Spleen (tissue), 11 donors: ENCODE measurements at regions not wholly inside any gene's neighbourhood (a gene's known extent, or its start where the extent isn't known, plus 50 kb on each side); places are given as distances from the start of the nearest gene placed in this dataset.

ENCODE experiments used
- DNase-seq: peaks from one replicate; pipeline ENCODE4 v3.0.0-alpha.2; 2020
- H3K27ac ChIP-seq, 8 donors: fragments of 200-600 bp; sonication (generic) in 7 of 8; 1 replicate in 4 of 8; 2 replicates in 4 of 8; pipeline versions ENCODE4 v1.5.0 to v1.8.0; 2016 to 2021; ENCODE audit warnings: inconsistent platforms in 4 of 8, mild to moderate bottlenecking in 4 of 8, moderate library complexity in 1 of 8
- H3K27me3 ChIP-seq, 7 donors: fragments of 200-600 bp; sonication (generic) in 6 of 7; replicated peaks in 1 of 7; 1 replicate in 4 of 7; 2 replicates in 3 of 7; pipeline versions ENCODE4 v1.5.0 to v1.8.0; 2016 to 2021; ENCODE audit warnings: inconsistent platforms in 3 of 7, mild to moderate bottlenecking in 1 of 7
- H3K36me3 ChIP-seq, 6 donors: fragments of 200-600 bp; sonication (generic) in 5 of 6; 1 replicate in 4 of 6; 2 replicates in 2 of 6; pipeline versions ENCODE4 v1.5.0 to v1.8.0; 2016 to 2021; ENCODE audit warnings: inconsistent platforms in 2 of 6
- H3K4me1 ChIP-seq, 6 donors: fragments of 200-600 bp; sonication (generic) in 5 of 6; 1 replicate in 3 of 6; 2 replicates in 3 of 6; pipeline versions ENCODE4 v1.5.0 to v1.8.0; 2016 to 2021; ENCODE audit warnings: inconsistent platforms in 3 of 6
- H3K4me3 ChIP-seq, 8 donors: fragments of 200-600 bp; sonication (generic) in 7 of 8; 1 replicate in 4 of 8; 2 replicates in 4 of 8; pipeline versions ENCODE4 v1.5.0 to v1.8.0; 2016 to 2021; ENCODE audit warnings: inconsistent platforms in 4 of 8, mild to moderate bottlenecking in 4 of 8, moderate library complexity in 2 of 8
- H3K9me3 ChIP-seq, 8 donors: fragments of 200-600 bp; sonication (generic) in 7 of 8; 1 replicate in 4 of 8; 2 replicates in 4 of 8; pipeline versions ENCODE4 v1.5.0 to v1.8.0; 2016 to 2021; ENCODE audit warnings: inconsistent platforms in 4 of 8
- POLR2A ChIP-seq, 3 donors: fragments of 450-650 bp; IDR thresholded peaks; one replicate each; pipeline ENCODE4 v1.5.1; 2017; ENCODE audit warnings: antibody characterized with exemption in 3 of 3, mild to moderate bottlenecking in 1 of 3
- POLR2AphosphoS5 ChIP-seq, 3 donors: sonication (generic); formaldehyde crosslinking; IDR thresholded peaks; one replicate each; pipeline ENCODE4 v1.5.1; 2017; ENCODE audit warnings: antibody characterized with exemption in 3 of 3
- WGBS, 5 donors: extraction: QIAGEN DNeasy Blood & Tissue Kit in 3 of 5; methylation state at CpG; one replicate each; pipeline versions ENCODE4 v1.1.5 to v1.1.7; 2013 to 2018; 5-methylcytosine and 5-hydroxymethylcytosine counted together
- intact Hi-C: fragments of 100-400 bp; cut with DNase I; formaldehyde crosslinking; loops from one replicate; pipeline ENCODE4 v1.15.0; 2023; ENCODE audit warnings: low total_unique reads
- TF ChIP-seq, protein P1 (sequence below), 11 experiments: fragments of 200-600 bp in 7 of 11; fragments of 450-650 bp in 4 of 11; sonication (generic) in 4 of 11; IDR thresholded peaks in 8 of 11; conservative IDR thresholded peaks in 3 of 11; 1 replicate in 7 of 11; 2 replicates in 4 of 11; pipeline versions ENCODE4 v1.4.0 to v1.8.0; 2016 to 2021; ENCODE audit warnings: antibody characterized with exemption in 11 of 11, inconsistent platforms in 4 of 11, mild to moderate bottlenecking in 1 of 11
- donor health status: healthy with polysubstance abuse.
- donor health status: DM: no; HTN: no; CAD: no; lungs with moderate emphysema.
- donor health status: DM: no; HTN: no; CAD: no.
- donor health status: Bipolar disorder and iron deficiency.
- donor health status: healthy.
- donor health status: DM: no; HTN: no; CAD: no.
- donor health status: DM: yes; HTN: yes; CAD: no.

GRCh38 chr3:170751899-170752293, 118.1 kb downstream of the RPL22L1 start:
- no peak for DNase-seq
- intact Hi-C loops: no loop called here
- Histone ChIP-seq H3K4me3 (no peak overlapping the region), H3K4me1 (no peaks in the 10 kb centered on the region), H3K27me3 (peaks cover 0 to 24% (median 0%) of the 10 kb centered on the region in 7 donors), H3K36me3 (no peaks in the 10 kb centered on the region), H3K9me3 (no peaks in the 10 kb centered on the region), H3K27ac (no peak overlapping the region)
- TF ChIP-seq, protein P1, sequence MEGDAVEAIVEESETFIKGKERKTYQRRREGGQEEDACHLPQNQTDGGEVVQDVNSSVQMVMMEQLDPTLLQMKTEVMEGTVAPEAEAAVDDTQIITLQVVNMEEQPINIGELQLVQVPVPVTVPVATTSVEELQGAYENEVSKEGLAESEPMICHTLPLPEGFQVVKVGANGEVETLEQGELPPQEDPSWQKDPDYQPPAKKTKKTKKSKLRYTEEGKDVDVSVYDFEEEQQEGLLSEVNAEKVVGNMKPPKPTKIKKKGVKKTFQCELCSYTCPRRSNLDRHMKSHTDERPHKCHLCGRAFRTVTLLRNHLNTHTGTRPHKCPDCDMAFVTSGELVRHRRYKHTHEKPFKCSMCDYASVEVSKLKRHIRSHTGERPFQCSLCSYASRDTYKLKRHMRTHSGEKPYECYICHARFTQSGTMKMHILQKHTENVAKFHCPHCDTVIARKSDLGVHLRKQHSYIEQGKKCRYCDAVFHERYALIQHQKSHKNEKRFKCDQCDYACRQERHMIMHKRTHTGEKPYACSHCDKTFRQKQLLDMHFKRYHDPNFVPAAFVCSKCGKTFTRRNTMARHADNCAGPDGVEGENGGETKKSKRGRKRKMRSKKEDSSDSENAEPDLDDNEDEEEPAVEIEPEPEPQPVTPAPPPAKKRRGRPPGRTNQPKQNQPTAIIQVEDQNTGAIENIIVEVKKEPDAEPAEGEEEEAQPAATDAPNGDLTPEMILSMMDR (IDR thresholded peaks at IDR 0.05 in 8 of 11, conservative IDR thresholded peaks at IDR 0.05 in 3 of 11): no peak
- TF ChIP-seq POLR2AphosphoS5 (IDR thresholded peaks at IDR 0.05): no peak
- TF ChIP-seq POLR2A (IDR thresholded peaks at IDR 0.05): no peak

- intact Hi-C loops: no loop called here
- WGBS, 5 donors: 40 to 58% (median 50%) methylated on average over 3 of the region's 3 CpGs
These were observed 118.7 kb downstream of the RPL22L1 start for GRCh38 chr3:170751083-170751898.

DNA sequence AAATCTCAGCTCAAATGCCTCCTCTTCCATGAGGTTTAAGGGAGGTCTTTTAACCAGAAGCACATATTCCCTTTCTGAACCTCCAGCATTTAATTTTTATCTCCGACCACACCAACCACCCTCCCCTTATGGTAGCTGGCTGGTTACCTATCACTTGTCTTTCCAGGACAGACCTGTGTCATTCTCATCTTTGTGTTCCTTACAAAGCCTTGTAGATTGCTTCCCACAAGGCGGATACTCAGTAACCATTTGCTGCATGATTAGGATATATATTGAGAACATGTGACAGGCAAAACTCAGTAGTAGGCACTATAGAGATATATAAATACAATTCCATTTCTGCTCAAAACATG, 119.5 kb downstream of the RPL22L1 start:
- no peak overlapping the region for H3K4me3 ChIP-seq
- H3K27me3 ChIP-seq: peaks cover 0 to 24% (median 0%) of the 10 kb centered on the region in 7 donors
- no peaks in the 10 kb centered on the region for H3K4me1 ChIP-seq
- 60 to 93% (median 86%) methylated on average over 2 of the region's 2 CpGs for WGBS, 5 donors
- no peaks in the 10 kb centered on the region for H3K9me3 ChIP-seq
- H3K36me3 ChIP-seq: no peaks in the 10 kb centered on the region
- no peak for DNase-seq
- TF ChIP-seq POLR2AphosphoS5 (IDR thresholded peaks at IDR 0.05) (no peak), POLR2A (IDR thresholded peaks at IDR 0.05) (no peak)
- TF ChIP-seq, protein P1 (IDR thresholded peaks at IDR 0.05 in 8 of 11, conservative IDR thresholded peaks at IDR 0.05 in 3 of 11): no peak
- intact Hi-C loops: no loop called here
- H3K27ac ChIP-seq: no peak overlapping the region

More at GRCh38 chr3:170751083-170751898, 118.7 kb downstream of the RPL22L1 start:
- H3K9me3 ChIP-seq: no peaks in the 10 kb centered on the region
- H3K4me1 ChIP-seq: no peaks in the 10 kb centered on the region
- H3K36me3 ChIP-seq: no peaks in the 10 kb centered on the region
- H3K27me3 ChIP-seq: peaks cover 0 to 24% (median 0%) of the 10 kb centered on the region in 7 donors
- H3K4me3 ChIP-seq: no peak overlapping the region
- no peak overlapping the region for H3K27ac ChIP-seq
- TF ChIP-seq, protein P1 (IDR thresholded peaks at IDR 0.05 in 8 of 11, conservative IDR thresholded peaks at IDR 0.05 in 3 of 11): no peak
- no peak for TF ChIP-seq POLR2A (IDR thresholded peaks at IDR 0.05)
- no peak for TF ChIP-seq POLR2AphosphoS5 (IDR thresholded peaks at IDR 0.05)
- DNase-seq: no peak

DNA sequence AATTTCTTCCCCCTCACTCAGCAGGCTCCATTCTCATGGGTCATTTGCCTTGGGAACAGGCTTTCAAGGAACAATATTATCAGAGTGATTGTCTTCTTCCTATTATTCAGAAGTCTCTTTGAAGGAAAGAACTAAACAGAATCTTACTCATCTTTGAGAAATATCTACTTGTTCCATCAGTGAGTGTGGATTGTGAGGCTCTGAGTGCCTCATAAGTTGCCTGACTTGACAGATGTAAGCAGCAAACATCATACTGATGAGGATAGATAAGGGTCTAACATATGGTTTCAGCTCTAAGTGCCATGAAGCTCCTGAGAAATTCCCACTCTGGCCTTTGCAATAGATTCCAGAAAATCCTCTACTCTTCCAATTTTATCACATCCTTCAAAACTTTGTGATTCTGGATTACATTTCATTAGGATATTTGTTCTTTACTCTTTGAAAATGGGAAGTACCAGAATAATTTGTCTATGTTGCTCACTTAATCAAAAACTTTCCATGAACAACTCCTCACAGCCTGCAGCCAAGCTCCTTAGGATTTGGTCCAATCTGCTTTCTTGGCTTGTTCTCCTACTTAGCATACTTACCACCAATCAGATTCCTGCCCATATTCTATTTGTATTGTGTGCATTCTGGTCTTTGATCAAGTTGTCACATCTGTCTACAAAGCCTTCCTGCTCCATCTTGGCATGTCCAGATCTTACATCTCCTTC, 120.1 kb downstream of the RPL22L1 start:
- no peaks in the 10 kb centered on the region for H3K4me1 ChIP-seq
- intact Hi-C loops: no loop called here
- TF ChIP-seq POLR2A (IDR thresholded peaks at IDR 0.05): no peak
- TF ChIP-seq POLR2AphosphoS5 (IDR thresholded peaks at IDR 0.05): no peak
- TF ChIP-seq, protein P1 (IDR thresholded peaks at IDR 0.05 in 8 of 11, conservative IDR thresholded peaks at IDR 0.05 in 3 of 11): no peak

More for the DNA sequence above, 120.1 kb downstream of the RPL22L1 start:
- Histone ChIP-seq H3K27me3 (peaks cover 0 to 24% (median 0%) of the 10 kb centered on the region in 7 donors), H3K36me3 (no peaks in the 10 kb centered on the region), H3K27ac (no peak overlapping the region), H3K9me3 (no peaks in the 10 kb centered on the region), H3K4me3 (no peak overlapping the region)
- no peak for DNase-seq
